Keratinocyte (primary cell): ENCODE measurements at regions not wholly inside any gene's neighbourhood (a gene's known extent, or its start where the extent isn't known, plus 50 kb on each side); places are given as distances from the start of the nearest gene placed in this dataset.

Experiments
- CTCF ChIP-seq, 3 experiments: IDR thresholded peaks in 1 of 3; conservative IDR thresholded peaks in 1 of 3; optimal IDR thresholded peaks in 1 of 3; 2 replicates in 2 of 3; 3 replicates in 1 of 3; pipeline versions ENCODE3 to v1.5.1; 2011; ENCODE audit warnings: low read length in 3 of 3, mild to moderate bottlenecking in 3 of 3, moderate library complexity in 2 of 3, control low read depth in 1 of 3, inconsistent platforms in 1 of 3; ENCODE audit not compliant: insufficient read depth in 2 of 3; ENCODE audit errors: extremely low read depth in 1 of 3
- EZH2 ChIP-seq: IDR thresholded peaks from one replicate; pipeline ENCODE4 v1.6.1; 2012; ENCODE audit warnings: inconsistent platforms, mild to moderate bottlenecking, low read length, moderate library complexity

- no peak for TF ChIP-seq CTCF (optimal IDR thresholded peaks at IDR 0.05 in 1 of 3, IDR thresholded peaks at IDR 0.05 in 1 of 3, conservative IDR thresholded peaks at IDR 0.05 in 1 of 3; ENCODE audit: extremely low read depth in 1 of 3, insufficient read depth in 2 of 3, low read length in 3 of 3)
- no peak for TF ChIP-seq EZH2
Measured at GRCh38 chr21:16198546-16198945, 468.8 kb downstream of the USP25 start.
